ENCODE measurements at regions not wholly inside any gene's neighbourhood (a gene's known extent, or its start where the extent isn't known, plus 50 kb on each side); places are given as distances from the start of the nearest gene placed in this dataset.

GRCh38 chr3:40780925-40781406, 256.2 kb downstream of the ZNF621 start:
- DNase-seq, result no peak
- TF ChIP-seq, protein P1, sequence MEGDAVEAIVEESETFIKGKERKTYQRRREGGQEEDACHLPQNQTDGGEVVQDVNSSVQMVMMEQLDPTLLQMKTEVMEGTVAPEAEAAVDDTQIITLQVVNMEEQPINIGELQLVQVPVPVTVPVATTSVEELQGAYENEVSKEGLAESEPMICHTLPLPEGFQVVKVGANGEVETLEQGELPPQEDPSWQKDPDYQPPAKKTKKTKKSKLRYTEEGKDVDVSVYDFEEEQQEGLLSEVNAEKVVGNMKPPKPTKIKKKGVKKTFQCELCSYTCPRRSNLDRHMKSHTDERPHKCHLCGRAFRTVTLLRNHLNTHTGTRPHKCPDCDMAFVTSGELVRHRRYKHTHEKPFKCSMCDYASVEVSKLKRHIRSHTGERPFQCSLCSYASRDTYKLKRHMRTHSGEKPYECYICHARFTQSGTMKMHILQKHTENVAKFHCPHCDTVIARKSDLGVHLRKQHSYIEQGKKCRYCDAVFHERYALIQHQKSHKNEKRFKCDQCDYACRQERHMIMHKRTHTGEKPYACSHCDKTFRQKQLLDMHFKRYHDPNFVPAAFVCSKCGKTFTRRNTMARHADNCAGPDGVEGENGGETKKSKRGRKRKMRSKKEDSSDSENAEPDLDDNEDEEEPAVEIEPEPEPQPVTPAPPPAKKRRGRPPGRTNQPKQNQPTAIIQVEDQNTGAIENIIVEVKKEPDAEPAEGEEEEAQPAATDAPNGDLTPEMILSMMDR (IDR thresholded peaks at IDR 0.05; ENCODE audit: low read depth, low read length), result no peak

GRCh38 chr3:40782111-40782721, 257.5 kb downstream of the ZNF621 start:
- TF ChIP-seq, protein P1 (IDR thresholded peaks at IDR 0.05; ENCODE audit: low read depth, low read length), result peak; percentile 29
- DNase-seq, result peak; percentile 9

More at GRCh38 chr3:40780925-40781406, 256.2 kb downstream of the ZNF621 start:
- H3K36me3 ChIP-seq, result no peaks in the 10 kb centered on the region
- H3K4me1 ChIP-seq, result no peaks in the 10 kb centered on the region
- no peaks in the 10 kb centered on the region for H3K27me3 ChIP-seq
- no peaks in the 10 kb centered on the region for H3K9me3 ChIP-seq
- no peak overlapping the region for H3K4me3 ChIP-seq (ENCODE audit: low read depth, low read length)

DNA sequence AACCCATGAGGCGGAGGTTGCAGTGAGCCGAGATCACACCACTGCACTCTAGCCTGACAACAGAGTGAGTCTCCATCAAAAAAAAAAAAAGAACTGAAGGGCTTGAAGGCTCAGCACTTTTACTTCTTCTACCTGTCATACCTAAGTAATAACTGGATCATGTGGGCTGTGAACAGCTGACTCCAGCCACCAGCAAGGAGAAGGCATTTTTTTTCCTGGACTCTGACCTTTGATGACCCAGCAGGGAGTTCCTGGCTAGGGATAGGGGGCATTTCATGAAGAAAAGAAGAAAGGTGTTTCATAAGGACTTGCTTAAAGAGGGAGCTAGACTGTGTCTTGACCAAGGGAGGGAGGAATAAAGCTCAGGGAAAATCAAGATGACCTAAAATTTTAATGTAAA, 266.0 kb downstream of the ZNF621 start:
- no peaks in the 10 kb centered on the region for H3K27me3 ChIP-seq
- no peak for DNase-seq
- no peaks in the 10 kb centered on the region for H3K4me1 ChIP-seq
- H3K4me3 ChIP-seq (ENCODE audit: low read depth, low read length), result no peak overlapping the region
- no peaks in the 10 kb centered on the region for H3K36me3 ChIP-seq
- no peaks in the 10 kb centered on the region for H3K9me3 ChIP-seq
- TF ChIP-seq, protein P1 (IDR thresholded peaks at IDR 0.05; ENCODE audit: low read depth, low read length), result no peak

More at GRCh38 chr3:40782111-40782721, 257.5 kb downstream of the ZNF621 start:
- Histone ChIP-seq H3K4me1 (no peaks in the 10 kb centered on the region), H3K36me3 (no peaks in the 10 kb centered on the region), H3K27me3 (no peaks in the 10 kb centered on the region), H3K9me3 (no peaks in the 10 kb centered on the region), H3K4me3 (ENCODE audit: low read depth, low read length) (no peak overlapping the region)

DNA sequence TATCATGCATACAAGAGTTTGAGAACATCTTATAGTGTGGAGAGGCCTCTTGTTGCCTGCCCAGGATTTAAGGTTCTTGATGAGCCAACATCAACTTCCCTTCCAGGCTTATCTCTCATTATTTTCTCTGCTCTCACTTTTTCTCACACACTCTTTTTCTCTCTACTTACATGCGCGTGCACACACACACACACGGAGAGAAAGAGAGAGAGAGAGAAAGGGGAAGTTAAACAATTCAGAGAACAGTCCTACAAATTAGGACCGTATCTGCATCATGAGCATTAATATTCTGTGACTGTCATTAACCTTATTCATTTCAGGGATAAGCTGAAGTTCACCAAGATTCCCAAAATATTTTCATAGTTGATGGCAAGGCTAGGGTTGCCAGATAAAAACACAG, 269.0 kb downstream of the ZNF621 start:
- Histone ChIP-seq H3K4me3 (ENCODE audit: low read depth, low read length) (no peak overlapping the region), H3K36me3 (no peaks in the 10 kb centered on the region), H3K4me1 (no peaks in the 10 kb centered on the region), H3K9me3 (no peaks in the 10 kb centered on the region), H3K27me3 (no peaks in the 10 kb centered on the region)
- DNase-seq, result no peak
- TF ChIP-seq, protein P1 (IDR thresholded peaks at IDR 0.05; ENCODE audit: low read depth, low read length), result no peak

DNA sequence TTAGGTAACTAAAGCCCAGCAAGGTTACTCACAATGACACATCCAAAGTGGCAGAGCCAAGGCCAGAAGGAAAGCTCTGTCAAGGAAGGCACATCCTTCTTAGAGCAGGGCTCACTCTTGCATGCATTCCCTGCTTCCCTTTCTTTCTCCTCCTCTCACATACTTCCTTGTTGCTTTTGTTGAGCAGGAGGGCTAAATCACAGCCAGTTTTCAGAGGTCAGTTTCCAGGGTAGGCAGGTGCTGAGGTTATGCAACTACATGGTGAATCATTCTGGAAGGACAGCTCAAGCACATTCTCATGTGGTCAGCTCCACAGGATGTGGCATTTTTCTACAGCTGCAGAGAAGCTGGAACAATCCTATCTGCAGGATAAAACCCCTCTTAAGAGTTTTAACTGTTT, 275.6 kb downstream of the ZNF621 start:
- Histone ChIP-seq H3K36me3 (no peaks in the 10 kb centered on the region), H3K4me1 (no peaks in the 10 kb centered on the region), H3K4me3 (ENCODE audit: low read depth, low read length) (no peak overlapping the region), H3K27me3 (no peaks in the 10 kb centered on the region), H3K9me3 (no peaks in the 10 kb centered on the region)
- no peak for DNase-seq
- TF ChIP-seq, protein P1 (IDR thresholded peaks at IDR 0.05; ENCODE audit: low read depth, low read length), result no peak

DNA sequence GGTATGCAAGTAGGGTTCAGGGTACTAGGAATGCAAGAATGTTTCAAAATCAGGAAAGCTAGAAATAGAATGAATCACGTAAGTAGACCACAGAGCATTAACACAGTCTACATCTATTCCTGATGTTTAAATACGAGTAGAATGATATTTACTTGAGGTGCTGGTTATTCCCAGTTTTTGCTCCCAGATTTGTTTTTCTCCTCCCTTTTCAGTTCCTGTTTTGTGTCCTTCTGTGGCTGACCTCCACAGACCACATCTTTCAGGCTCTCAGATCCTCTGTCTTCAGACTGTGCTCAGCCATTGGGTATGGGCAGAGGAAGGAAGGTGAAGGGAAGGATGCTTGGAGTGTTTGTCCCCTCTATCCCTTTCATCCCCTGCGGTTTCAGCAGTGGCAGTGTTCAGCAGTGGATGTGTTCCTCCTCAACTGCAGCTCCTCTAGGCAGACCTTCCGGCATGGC, 276.6 kb downstream of the ZNF621 start:
- Histone ChIP-seq H3K9me3 (no peaks in the 10 kb centered on the region), H3K27me3 (no peaks in the 10 kb centered on the region), H3K4me3 (ENCODE audit: low read depth, low read length) (no peak overlapping the region), H3K4me1 (no peaks in the 10 kb centered on the region), H3K36me3 (no peaks in the 10 kb centered on the region)
- DNase-seq, result no peak
- TF ChIP-seq, protein P1 (IDR thresholded peaks at IDR 0.05; ENCODE audit: low read depth, low read length), result no peak
